NCI-H510A (cell line): ENCODE measurements at regions not wholly inside any gene's neighbourhood (a gene's known extent, or its start where the extent isn't known, plus 50 kb on each side); places are given as distances from the start of the nearest gene placed in this dataset.
"Not testable (repeated sequence)": the region's sequence is repeated elsewhere in the genome, so short reads cannot be mapped to it uniquely, and the experiment has no call there.

Experiments used
- DNase-seq: peaks from one replicate; lab custom pipeline; 2025; lab: John Stamatoyannopoulos, UW

GRCh38 chr6:122859676-122860075 lies 70.6 kb downstream of the SMPDL3A start:
- no peak for DNase-seq

GRCh38 chr6:122861594-122861993 lies 72.5 kb downstream of the SMPDL3A start:
- no peak for DNase-seq

GRCh38 chr6:122868137-122868536 lies 79.1 kb downstream of the SMPDL3A start:
- no peak for DNase-seq

GRCh38 chr6:122869437-122870024 lies 80.5 kb downstream of the SMPDL3A start:
- DNase-seq, result peak; percentile 18

GRCh38 chr6:122871079-122871478 lies 82.0 kb downstream of the SMPDL3A start:
- no peak for DNase-seq

GRCh38 chr6:122872311-122872710 lies 83.3 kb downstream of the SMPDL3A start:
- DNase-seq, result no peak

- no peak for DNase-seq
Measured at GRCh38 chr6:122877302-122877701, 88.2 kb downstream of the SMPDL3A start.

- DNase-seq, result no peak
Measured at GRCh38 chr6:122878796-122879195, 89.7 kb downstream of the SMPDL3A start.

- DNase-seq, result no peak
Measured at GRCh38 chr6:122886481-122886880, 97.4 kb downstream of the SMPDL3A start.

- no peak for DNase-seq
Measured at GRCh38 chr6:122887941-122888340, 98.9 kb downstream of the SMPDL3A start.

- not testable (repeated sequence) for DNase-seq
Measured at GRCh38 chr6:122888680-122889079, 99.6 kb downstream of the SMPDL3A start.

GRCh38 chr6:122890250-122890649 lies 101.2 kb downstream of the SMPDL3A start:
- DNase-seq, result no peak

GRCh38 chr6:122894791-122895190 lies 101.2 kb upstream of the CLVS2 start:
- DNase-seq, result no peak

GRCh38 chr6:122902326-122902725 lies 93.7 kb upstream of the CLVS2 start:
- DNase-seq, result no peak

GRCh38 chr6:122903266-122903915 lies 92.6 kb upstream of the CLVS2 start:
- DNase-seq, result no peak

GRCh38 chr6:122904166-122904565 lies 91.9 kb upstream of the CLVS2 start:
- DNase-seq, result no peak

- DNase-seq, result no peak
Measured at GRCh38 chr6:122913558-122913957, 82.5 kb upstream of the CLVS2 start.

GRCh38 chr6:122918714-122919113 lies 77.3 kb upstream of the CLVS2 start:
- no peak for DNase-seq

- DNase-seq, result no peak
Measured at GRCh38 chr6:122930252-122931180, 65.5 kb upstream of the CLVS2 start.

- DNase-seq, result no peak
Measured at GRCh38 chr6:122931916-122932315, 64.1 kb upstream of the CLVS2 start.

- not testable (repeated sequence) for DNase-seq
Measured at GRCh38 chr6:122944936-122945335, 51.1 kb upstream of the CLVS2 start.
